Activated naive CD8-positive, alpha-beta T cell treated with anti-CD3 and anti-CD28 coated beads, Interleukin-2, amount 10 ng/mL, durations not matched to agents 7 days and 5 days (primary cell): ENCODE measurements at regions not wholly inside any gene's neighbourhood (a gene's known extent, or its start where the extent isn't known, plus 50 kb on each side); places are given as distances from the start of the nearest gene placed in this dataset.

ENCODE experiments used
- ATAC-seq: fragments of 150-1000 bp; cut with Tn5 transposase; one replicate; pipeline ENCODE4 v1.10.0; 2021; ENCODE audit warnings: low read depth, moderate library complexity
- POLR2A ChIA-PET: fragments of 350-600 bp; sonication (Branson Sonifier 250); formaldehyde crosslinking; loops from one replicate; lab custom pipeline; 2021; ENCODE audit warnings: antibody characterized with exemption; lab: Charles Lee
- DNase-seq: peaks from one replicate; pipeline ENCODE4 v3.0.0; 2021
- H3K27ac Mint-ChIP-seq: one replicate; pipeline ENCODE4 v1.8.0; 2022; ENCODE audit warnings: mild to moderate bottlenecking, mixed read lengths
- H3K27me3 Mint-ChIP-seq: one replicate; pipeline ENCODE4 v1.8.0; 2022; ENCODE audit warnings: mild to moderate bottlenecking, moderate library complexity, mixed read lengths
- H3K36me3 Mint-ChIP-seq: one replicate; pipeline ENCODE4 v1.8.0; 2021; ENCODE audit warnings: mild to moderate bottlenecking, mixed read lengths
- H3K4me1 Mint-ChIP-seq: one replicate; pipeline ENCODE4 v1.8.0; 2021; ENCODE audit warnings: mixed read lengths
- H3K4me3 Mint-ChIP-seq: one replicate; pipeline ENCODE4 v1.8.0; 2022; ENCODE audit warnings: mild to moderate bottlenecking, moderate library complexity, mixed read lengths
- H3K9me3 Mint-ChIP-seq: one replicate; pipeline ENCODE4 v1.8.0; 2021; ENCODE audit warnings: mixed read lengths

DNA sequence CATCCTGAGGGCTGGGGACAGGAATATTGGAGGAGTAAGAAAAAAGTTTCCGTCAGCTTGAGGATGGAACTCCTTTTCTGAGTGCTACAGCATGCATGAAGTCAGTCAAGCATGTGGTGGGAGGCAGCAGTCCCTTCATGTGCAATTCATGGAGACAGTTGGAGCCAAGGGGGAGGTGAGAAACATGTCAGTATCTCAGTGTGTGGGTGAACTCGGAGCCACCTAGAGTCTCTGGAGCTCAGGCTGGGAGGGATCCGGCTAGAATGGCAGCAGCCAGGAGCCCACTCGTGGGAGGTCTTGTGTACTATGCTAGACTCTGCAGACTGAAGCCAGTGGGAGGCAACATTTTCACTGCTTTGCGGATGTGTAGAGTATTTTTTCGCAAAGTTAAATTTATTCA, 60.3 kb downstream of the AVPR1A start:
- Mint-ChIP-seq H3K36me3 (no peaks in the 10 kb centered on the region), H3K4me1 (no peaks in the 10 kb centered on the region), H3K27ac (no peak overlapping the region), H3K4me3 (no peak overlapping the region), H3K9me3 (no peaks in the 10 kb centered on the region), H3K27me3 (no peaks in the 10 kb centered on the region)
- DNase-seq (no peak), ATAC-seq (no peak)
- POLR2A ChIA-PET = no interaction called here

DNA sequence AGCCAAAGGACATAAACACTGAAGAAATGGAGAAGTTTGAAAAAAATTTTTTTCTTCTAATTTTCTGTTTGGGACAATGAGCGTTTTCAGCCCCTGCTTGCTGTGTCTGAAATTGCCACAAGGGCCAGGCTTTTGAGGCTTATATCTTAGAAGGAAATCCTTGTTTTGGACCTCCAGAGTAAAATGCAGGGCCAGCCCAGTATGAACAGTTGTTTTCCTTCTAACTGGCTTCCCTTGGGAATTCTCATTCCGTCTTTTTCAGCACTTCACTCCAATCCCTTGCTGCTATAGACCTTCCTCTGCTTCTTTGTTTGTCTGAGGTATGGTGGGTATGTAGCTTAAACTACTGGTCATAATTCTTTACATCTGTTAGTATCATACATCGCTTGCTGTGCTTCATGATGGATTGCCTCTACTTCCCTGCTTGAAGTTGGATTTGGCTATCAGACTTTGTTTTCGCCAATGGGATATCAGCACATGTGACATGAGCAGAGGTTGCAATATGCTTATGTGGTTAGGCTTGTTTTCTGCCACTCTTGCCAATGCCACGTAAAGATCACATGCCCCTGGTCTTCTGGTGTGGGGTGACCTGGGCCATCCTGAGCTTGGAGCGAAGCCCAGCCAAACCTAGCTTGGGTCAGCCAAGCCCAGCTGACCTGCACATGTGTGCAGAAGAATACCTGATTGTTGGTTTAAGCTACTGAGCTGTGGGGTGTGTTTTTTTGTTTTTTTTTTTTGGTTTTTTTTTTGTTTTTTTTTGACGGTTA, 64.7 kb downstream of the AVPR1A start:
- no peak overlapping the region for H3K4me3 Mint-ChIP-seq
- ATAC-seq (no peak), DNase-seq (no peak)
- no peaks in the 10 kb centered on the region for H3K36me3 Mint-ChIP-seq
- POLR2A ChIA-PET = no interaction called here
- no peak overlapping the region for H3K27ac Mint-ChIP-seq
- no peaks in the 10 kb centered on the region for H3K27me3 Mint-ChIP-seq
- H3K4me1 Mint-ChIP-seq = no peaks in the 10 kb centered on the region
- no peaks in the 10 kb centered on the region for H3K9me3 Mint-ChIP-seq

DNA sequence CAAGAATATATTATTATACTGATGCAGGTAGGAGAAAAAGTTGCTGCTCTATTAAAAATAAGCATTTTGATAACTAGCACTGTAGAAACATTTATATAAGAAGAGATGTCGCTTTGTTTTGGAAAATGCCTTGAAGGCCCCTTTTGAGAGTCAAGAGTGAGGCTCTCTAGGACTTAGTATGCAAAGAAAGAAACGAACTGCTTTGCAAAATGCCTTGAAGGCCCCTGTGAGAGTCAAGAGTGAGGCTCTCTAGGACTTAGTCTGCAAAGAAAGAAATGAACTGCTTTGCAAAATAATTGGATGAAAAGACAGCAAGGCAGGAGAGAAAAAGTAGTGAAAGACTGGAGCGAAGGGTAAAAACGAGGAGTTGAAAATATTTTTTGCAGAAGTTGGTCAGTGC, 65.9 kb downstream of the AVPR1A start:
- DNase-seq (no peak), ATAC-seq (no peak)
- Mint-ChIP-seq H3K9me3 (no peaks in the 10 kb centered on the region), H3K4me3 (no peak overlapping the region), H3K27ac (no peak overlapping the region), H3K27me3 (no peaks in the 10 kb centered on the region), H3K4me1 (no peaks in the 10 kb centered on the region), H3K36me3 (no peaks in the 10 kb centered on the region)
- POLR2A ChIA-PET = no interaction called here

DNA sequence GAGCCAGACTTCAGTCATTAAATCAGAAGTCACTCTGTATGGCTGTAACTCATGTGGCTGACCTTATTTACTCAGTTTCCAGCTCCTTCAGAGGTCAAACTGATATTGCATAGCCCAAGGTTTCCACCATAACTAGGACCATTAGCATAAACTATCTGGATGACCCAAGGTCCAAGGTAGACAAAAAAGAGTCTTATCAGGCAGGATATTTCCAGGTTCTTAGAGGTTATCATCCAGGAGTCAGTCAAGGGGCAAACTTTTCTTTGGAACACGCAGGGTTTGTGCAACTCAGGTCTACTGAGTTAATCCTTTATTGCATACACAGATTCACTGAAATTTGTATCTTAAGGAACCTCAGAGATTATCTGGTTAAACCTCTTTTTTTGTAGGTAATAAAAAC, 66.5 kb downstream of the AVPR1A start:
- Mint-ChIP-seq H3K4me1 (no peaks in the 10 kb centered on the region), H3K36me3 (no peaks in the 10 kb centered on the region), H3K9me3 (no peaks in the 10 kb centered on the region), H3K27ac (no peak overlapping the region), H3K4me3 (no peak overlapping the region), H3K27me3 (no peaks in the 10 kb centered on the region)
- DNase-seq = no peak
- no peak for ATAC-seq
- POLR2A ChIA-PET = no interaction called here

DNA sequence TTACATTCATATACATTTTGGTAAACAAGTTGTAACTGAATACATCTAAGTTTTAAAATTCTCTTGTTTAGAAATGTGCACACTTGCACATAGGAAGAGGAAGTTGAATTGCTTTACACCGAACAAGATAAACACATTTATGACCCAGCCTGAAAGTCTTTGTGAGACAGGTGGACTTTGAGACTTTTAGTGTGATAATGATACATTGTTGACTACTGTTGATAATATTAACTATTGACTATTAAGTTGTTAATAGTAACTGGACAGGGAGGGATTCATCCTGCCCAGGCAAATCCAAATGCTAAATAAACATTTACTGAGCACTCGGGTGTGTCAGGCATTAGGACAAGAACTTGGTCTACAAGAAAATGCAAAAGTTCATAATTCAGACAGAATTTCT, 68.0 kb downstream of the AVPR1A start:
- ATAC-seq = no peak
- Mint-ChIP-seq H3K36me3 (no peaks in the 10 kb centered on the region), H3K4me3 (no peak overlapping the region), H3K4me1 (no peaks in the 10 kb centered on the region), H3K27ac (no peak overlapping the region), H3K27me3 (no peaks in the 10 kb centered on the region), H3K9me3 (no peaks in the 10 kb centered on the region)
- POLR2A ChIA-PET = no interaction called here
- DNase-seq = no peak

DNA sequence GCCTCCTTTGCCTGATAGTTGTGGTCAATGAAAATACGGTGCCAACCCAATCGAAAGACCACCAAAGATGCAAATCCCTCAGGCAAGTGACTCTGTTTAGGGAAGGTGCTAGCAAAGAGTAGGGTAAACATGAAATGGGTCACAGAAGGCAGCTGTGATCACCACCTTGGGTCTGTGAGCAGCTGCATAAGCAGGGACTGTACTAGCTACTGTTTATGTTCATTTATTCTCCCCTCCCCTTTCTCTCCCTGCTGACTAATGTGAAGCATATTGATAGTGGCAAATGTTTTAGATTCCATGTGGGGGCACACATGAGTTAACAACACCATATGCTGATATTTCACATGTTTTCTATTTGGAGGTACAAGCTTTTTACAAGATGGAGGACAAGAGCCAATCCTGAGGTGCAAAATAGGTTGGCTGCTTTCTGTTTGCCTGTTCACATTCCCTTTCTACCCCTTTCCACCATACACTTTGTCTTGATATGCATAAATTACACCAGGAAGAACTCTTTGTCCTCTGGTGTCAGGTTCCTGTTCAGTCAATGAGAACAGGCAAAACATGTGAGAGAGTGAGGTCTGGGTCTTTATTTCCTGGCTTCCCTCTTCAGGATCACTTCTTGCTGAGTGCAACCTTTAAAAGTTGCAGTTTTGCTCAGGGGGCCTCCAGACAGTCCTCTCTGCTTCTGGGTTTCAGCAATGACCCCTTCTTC, 71.1 kb downstream of the AVPR1A start:
- Mint-ChIP-seq H3K27me3 (no peaks in the 10 kb centered on the region), H3K4me1 (no peaks in the 10 kb centered on the region), H3K27ac (no peak overlapping the region), H3K4me3 (no peak overlapping the region), H3K9me3 (no peaks in the 10 kb centered on the region), H3K36me3 (no peaks in the 10 kb centered on the region)
- ATAC-seq (no peak), DNase-seq (no peak)
- POLR2A ChIA-PET = interaction anchor here (0.6 kb wide), 1 partner anchor 31 kb away, joined by 6 read pairs; no protein-coding TSS in a partner anchor

DNA sequence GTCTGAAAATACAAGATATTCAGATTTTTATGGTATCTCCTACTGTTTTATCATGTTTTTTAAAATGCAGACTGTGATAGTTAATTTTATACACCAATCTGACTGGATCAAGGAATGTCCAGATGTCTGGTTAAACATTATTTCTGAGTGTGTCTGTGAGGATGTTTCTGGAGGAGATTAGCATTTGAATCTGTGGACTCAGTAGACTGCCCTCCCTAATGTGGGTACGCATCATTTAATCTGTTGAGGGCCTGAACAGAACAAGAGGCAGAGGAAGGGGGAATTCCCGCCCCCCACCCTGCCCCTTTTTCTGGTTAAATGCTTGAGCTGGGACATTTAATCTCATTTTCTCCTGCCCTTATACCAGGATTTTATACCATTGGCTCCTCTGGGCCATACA, 72.1 kb downstream of the AVPR1A start:
- H3K4me1 Mint-ChIP-seq = no peaks in the 10 kb centered on the region
- no peak for DNase-seq
- H3K36me3 Mint-ChIP-seq = no peaks in the 10 kb centered on the region
- POLR2A ChIA-PET = no interaction called here
- no peak for ATAC-seq
- no peak overlapping the region for H3K27ac Mint-ChIP-seq
- no peaks in the 10 kb centered on the region for H3K27me3 Mint-ChIP-seq
- no peak overlapping the region for H3K4me3 Mint-ChIP-seq
- no peaks in the 10 kb centered on the region for H3K9me3 Mint-ChIP-seq

DNA sequence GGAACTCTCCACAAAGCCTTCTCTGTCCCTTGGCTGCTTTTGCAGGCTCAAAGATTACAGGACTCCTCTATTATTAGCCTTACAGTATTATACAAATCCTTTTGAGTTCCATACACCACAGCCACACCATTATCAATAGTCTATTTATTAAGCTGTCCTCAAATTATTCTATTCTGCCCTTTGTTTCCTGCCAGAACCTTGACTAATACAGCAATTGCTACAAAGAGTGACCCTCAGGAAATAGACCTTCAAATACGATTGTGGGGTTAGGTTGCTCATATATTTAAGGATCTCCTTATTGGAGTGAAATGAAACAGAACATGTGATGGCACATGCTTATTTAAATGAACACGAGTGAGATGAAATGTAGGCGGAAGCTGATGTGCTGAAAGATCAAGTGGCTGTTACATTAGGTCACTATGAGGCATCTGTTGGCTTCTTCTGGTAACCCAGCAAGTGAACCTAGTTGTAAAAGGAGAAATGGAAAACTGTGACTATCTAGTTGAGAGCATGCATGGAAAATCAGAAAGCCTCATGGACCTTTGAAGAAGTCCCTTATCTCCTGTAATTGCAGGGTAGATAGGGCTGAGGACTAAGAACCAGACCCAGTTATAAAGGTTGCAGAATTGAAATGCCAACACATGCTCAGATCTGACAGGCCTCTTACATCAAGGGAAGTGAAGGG, 75.5 kb downstream of the AVPR1A start:
- Mint-ChIP-seq H3K9me3 (no peaks in the 10 kb centered on the region), H3K4me1 (no peaks in the 10 kb centered on the region), H3K27ac (no peak overlapping the region), H3K36me3 (no peaks in the 10 kb centered on the region), H3K27me3 (no peaks in the 10 kb centered on the region), H3K4me3 (no peak overlapping the region)
- DNase-seq (no peak), ATAC-seq (no peak)
- POLR2A ChIA-PET = no interaction called here

DNA sequence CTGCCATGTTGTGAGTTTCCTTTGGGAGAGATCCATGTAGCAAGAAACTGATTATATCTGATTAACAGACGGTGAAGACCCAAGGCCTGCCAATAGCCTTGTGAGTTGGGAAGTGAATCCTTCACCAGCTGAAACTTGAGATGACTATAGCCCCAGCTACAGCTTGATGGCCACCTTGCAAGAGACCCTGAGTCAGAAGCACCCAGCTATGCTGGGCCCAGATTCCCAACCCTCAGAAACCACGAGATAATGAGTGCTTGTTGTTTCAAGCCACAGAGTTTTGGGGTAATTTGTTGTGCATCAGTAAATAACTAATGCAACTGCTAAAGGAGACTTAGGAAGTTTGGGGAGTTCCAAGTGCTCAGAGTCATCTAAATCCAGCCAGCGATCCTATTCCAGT, 80.3 kb downstream of the AVPR1A start:
- DNase-seq (no peak), ATAC-seq (no peak)
- H3K4me3 Mint-ChIP-seq = no peak overlapping the region
- no peaks in the 10 kb centered on the region for H3K4me1 Mint-ChIP-seq
- POLR2A ChIA-PET = no interaction called here
- H3K27ac Mint-ChIP-seq = no peak overlapping the region
- no peaks in the 10 kb centered on the region for H3K9me3 Mint-ChIP-seq
- no peaks in the 10 kb centered on the region for H3K27me3 Mint-ChIP-seq
- no peaks in the 10 kb centered on the region for H3K36me3 Mint-ChIP-seq

DNA sequence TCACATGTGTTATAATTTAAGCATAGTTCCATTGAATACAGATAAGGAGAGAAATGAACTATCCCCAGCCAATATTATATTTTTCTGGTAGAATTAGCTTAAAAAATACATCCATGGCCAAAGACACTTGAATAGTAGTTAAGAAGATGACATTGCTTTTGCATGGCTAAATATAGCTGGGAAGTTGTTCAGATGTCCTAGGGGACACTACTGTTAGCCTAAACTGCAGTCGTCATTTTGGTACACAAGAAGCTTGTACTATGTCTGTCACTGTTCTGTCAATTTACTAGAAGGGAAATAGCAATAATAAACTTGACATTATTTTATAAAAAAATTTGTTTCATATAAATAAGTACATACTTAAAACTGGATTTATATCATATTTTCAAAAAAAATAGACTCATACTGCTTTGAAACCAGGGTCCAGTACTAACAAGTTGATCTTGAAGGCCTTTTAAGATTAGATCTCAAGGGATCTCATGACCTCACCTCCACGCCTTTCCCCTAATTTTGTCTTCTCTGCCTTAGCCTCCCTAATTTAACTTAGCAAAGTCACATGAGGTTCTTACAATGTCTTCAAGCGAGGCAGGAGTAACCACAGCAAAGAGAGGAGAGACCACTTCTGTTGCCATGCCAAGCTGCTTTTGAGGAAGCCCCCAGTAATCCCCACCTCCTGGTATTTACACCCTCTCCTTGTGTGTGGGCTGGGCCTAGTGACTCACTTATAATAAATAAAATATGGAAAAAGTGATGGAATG, 81.0 kb downstream of the AVPR1A start:
- Mint-ChIP-seq H3K4me1 (no peaks in the 10 kb centered on the region), H3K36me3 (no peaks in the 10 kb centered on the region), H3K4me3 (no peak overlapping the region), H3K9me3 (no peaks in the 10 kb centered on the region), H3K27me3 (no peaks in the 10 kb centered on the region), H3K27ac (no peak overlapping the region)
- POLR2A ChIA-PET = no interaction called here
- DNase-seq (no peak), ATAC-seq (no peak)

DNA sequence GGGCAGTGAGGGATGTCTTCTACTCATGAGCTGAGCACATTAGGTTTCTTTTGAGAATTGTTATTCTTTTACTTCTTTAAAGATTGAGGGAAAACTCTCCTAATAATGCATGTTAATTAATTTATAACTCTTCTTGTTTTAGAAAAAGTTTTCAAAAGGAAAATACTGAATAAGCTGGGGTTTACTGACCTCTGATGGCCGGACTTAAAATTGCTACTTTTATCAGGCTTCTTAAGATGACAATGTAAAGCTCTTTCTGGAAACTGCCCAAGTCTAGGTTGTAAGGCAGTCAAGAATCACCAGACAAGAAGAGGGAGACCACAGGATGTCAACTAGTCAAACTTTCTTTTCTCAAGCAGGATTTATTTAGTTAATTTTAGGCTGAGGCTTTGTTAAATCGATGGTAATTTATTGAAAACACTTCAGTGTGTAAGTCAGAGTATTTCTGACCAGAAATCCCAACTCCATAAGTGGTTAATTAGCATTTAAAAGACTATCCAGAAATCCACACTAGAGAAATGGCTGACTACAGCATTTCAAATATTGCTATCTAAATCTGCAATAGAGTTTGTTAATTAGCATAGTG, 82.1 kb downstream of the AVPR1A start:
- POLR2A ChIA-PET = no interaction called here
- DNase-seq (no peak), ATAC-seq (no peak)
- no peaks in the 10 kb centered on the region for H3K9me3 Mint-ChIP-seq
- no peak overlapping the region for H3K4me3 Mint-ChIP-seq
- no peaks in the 10 kb centered on the region for H3K36me3 Mint-ChIP-seq
- no peak overlapping the region for H3K27ac Mint-ChIP-seq
- no peaks in the 10 kb centered on the region for H3K27me3 Mint-ChIP-seq
- H3K4me1 Mint-ChIP-seq = no peaks in the 10 kb centered on the region

DNA sequence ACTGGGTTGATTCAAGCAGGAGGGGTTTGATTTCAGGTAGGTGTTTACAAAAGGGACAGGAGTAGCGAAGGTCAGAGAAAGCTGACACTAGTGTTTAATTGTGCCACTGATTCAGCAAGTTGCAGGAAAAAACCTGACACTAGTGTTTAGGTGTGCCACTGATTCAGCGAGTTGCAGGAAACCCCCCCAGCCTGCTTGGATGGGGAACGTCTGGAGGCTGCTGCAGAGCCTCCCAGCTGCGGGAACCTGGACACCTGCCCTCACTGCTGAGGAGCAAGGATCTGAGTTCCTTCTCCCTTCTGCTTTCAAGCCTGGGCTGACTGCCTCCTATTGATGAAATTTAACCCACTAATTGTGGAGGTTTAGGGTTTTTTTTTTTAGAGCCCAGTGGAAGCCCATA, 84.2 kb downstream of the AVPR1A start:
- Mint-ChIP-seq H3K4me1 (no peaks in the 10 kb centered on the region), H3K9me3 (no peaks in the 10 kb centered on the region)
- POLR2A ChIA-PET = no interaction called here

DNA sequence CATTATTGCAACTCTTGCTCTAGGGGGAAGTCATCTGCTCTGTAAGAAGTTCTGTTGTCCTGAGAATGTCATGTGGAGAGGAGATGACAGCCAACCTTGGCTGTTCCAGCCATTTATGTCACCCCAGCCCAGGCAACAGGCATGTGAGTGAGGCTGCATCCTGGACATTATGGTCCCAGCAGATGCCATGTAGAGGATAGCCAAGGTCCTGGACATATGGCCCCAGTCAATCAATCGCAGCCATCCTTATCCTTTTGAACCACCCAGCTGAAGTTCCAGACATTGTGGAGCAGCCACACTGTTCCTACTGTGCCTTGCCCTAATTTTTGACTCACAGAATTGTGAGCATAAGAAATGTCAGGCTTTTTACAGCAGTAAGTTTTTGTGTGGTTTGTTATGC, 84.9 kb downstream of the AVPR1A start:
- Mint-ChIP-seq H3K27ac (no peak overlapping the region), H3K4me1 (no peaks in the 10 kb centered on the region), H3K36me3 (no peaks in the 10 kb centered on the region), H3K4me3 (no peak overlapping the region), H3K9me3 (no peaks in the 10 kb centered on the region), H3K27me3 (no peaks in the 10 kb centered on the region)
- POLR2A ChIA-PET = no interaction called here
- no peak for ATAC-seq
- DNase-seq = no peak

More for the DNA sequence above, 84.2 kb downstream of the AVPR1A start:
- no peak for ATAC-seq
- DNase-seq = no peak
- Mint-ChIP-seq H3K4me3 (no peak overlapping the region), H3K36me3 (no peaks in the 10 kb centered on the region), H3K27ac (no peak overlapping the region), H3K27me3 (no peaks in the 10 kb centered on the region)
